ENCODE measurements at regions not wholly inside any gene's neighbourhood (a gene's known extent, or its start where the extent isn't known, plus 50 kb on each side); places are given as distances from the start of the nearest gene placed in this dataset.

DNA sequence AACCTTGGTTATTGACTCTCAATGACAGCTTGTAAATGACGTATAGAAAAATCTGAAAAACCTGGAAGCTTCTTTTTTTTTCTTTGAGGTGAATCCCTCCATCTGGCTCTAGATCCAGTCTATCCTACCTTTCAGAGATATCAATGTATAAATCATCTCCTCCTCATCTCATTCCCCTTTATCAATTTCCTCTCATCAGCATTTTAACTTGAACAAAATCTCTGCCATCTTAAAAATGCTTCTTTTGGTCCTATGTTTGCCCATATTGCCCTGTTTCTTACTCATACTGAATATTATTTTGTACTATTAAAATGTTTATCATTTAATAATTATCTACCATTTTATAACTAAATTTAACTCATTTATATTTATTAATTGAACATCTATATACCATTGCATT lies 306.7 kb upstream of the TSHZ2 start:
- no peak overlapping the region for H3K27ac Mint-ChIP-seq
- TF ChIP-seq, protein P1, sequence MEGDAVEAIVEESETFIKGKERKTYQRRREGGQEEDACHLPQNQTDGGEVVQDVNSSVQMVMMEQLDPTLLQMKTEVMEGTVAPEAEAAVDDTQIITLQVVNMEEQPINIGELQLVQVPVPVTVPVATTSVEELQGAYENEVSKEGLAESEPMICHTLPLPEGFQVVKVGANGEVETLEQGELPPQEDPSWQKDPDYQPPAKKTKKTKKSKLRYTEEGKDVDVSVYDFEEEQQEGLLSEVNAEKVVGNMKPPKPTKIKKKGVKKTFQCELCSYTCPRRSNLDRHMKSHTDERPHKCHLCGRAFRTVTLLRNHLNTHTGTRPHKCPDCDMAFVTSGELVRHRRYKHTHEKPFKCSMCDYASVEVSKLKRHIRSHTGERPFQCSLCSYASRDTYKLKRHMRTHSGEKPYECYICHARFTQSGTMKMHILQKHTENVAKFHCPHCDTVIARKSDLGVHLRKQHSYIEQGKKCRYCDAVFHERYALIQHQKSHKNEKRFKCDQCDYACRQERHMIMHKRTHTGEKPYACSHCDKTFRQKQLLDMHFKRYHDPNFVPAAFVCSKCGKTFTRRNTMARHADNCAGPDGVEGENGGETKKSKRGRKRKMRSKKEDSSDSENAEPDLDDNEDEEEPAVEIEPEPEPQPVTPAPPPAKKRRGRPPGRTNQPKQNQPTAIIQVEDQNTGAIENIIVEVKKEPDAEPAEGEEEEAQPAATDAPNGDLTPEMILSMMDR (IDR thresholded peaks at IDR 0.05) = no peak
- no peak overlapping the region for H3K4me3 Mint-ChIP-seq
- H3K36me3 Mint-ChIP-seq (ENCODE audit: low read depth) = no peaks in the 10 kb centered on the region
- H3K4me1 Mint-ChIP-seq (ENCODE audit: low read depth) = no peaks in the 10 kb centered on the region
- no peaks in the 10 kb centered on the region for H3K27me3 Mint-ChIP-seq (ENCODE audit: insufficient read depth)
- no peak for DNase-seq
- H3K9me3 Mint-ChIP-seq = peaks cover 32% of the 10 kb centered on the region

DNA sequence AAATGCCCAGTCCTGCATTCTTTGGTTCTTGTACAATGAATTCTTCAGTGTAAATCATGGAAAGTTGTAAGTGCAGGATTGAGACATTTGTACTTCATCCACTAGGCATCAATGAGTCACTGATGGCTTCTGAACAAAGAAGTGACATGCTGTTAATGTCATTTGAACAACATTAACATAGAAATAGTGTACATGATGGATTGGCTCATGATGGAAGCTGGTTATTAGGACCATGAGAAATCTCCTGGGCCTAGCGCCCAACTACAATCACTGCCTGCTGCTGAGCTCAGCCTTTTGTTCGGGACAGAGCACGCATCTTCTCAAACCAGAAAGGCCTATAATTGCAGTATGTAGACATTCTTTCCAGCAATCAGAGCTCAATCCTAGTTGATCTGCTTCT lies 316.8 kb upstream of the TSHZ2 start:
- Mint-ChIP-seq H3K9me3 (peaks cover 30% of the 10 kb centered on the region), H3K4me3 (no peak overlapping the region), H3K4me1 (ENCODE audit: low read depth) (no peaks in the 10 kb centered on the region), H3K36me3 (ENCODE audit: low read depth) (no peaks in the 10 kb centered on the region), H3K27me3 (ENCODE audit: insufficient read depth) (no peaks in the 10 kb centered on the region), H3K27ac (no peak overlapping the region)
- TF ChIP-seq, protein P1 (IDR thresholded peaks at IDR 0.05) = no peak
- DNase-seq = no peak

DNA sequence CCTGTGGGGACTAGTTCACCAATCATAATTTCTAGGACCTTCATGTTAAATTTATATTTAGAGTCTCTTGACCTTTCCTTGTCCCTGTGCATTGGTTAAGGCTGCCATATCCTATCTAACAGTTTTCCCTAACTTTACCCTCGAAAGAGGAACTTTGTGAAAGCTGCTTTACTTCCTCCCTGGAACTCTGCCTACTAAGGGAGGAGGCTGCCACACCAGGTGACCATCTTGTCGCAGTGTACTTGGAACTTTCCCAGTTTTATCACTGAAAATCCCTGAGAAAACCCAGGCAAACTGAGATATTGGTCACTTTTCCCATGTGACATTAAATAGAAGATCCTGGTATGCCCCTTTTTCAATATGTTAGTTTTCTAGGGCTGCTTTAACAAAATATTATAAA lies 317.6 kb upstream of the TSHZ2 start:
- TF ChIP-seq, protein P1 (IDR thresholded peaks at IDR 0.05) = no peak
- no peak for DNase-seq
- H3K4me3 Mint-ChIP-seq = no peak overlapping the region
- no peak overlapping the region for H3K27ac Mint-ChIP-seq
- no peaks in the 10 kb centered on the region for H3K27me3 Mint-ChIP-seq (ENCODE audit: insufficient read depth)
- H3K9me3 Mint-ChIP-seq = peaks cover 37% of the 10 kb centered on the region
- no peaks in the 10 kb centered on the region for H3K36me3 Mint-ChIP-seq (ENCODE audit: low read depth)
- no peaks in the 10 kb centered on the region for H3K4me1 Mint-ChIP-seq (ENCODE audit: low read depth)

DNA sequence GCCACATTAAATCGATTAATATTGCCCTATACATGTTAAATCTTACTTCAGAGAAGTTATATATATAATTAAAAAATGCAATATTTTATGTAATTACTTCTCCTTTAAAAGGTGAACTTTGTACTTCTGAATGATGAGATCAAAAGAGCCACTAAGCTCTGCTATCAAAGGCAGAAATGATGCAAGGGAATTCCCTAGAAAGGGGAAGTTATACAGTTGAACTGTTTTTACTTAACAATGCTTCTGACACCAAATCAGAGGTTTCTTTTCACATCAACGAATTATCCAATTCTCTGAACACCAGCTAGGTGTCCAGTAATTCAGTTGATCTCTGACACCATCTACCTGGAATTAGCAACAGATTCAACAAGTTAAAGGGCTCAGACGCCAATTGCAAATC lies 319.9 kb upstream of the TSHZ2 start:
- TF ChIP-seq, protein P1 (IDR thresholded peaks at IDR 0.05) = no peak
- Mint-ChIP-seq H3K36me3 (ENCODE audit: low read depth) (no peaks in the 10 kb centered on the region), H3K4me1 (ENCODE audit: low read depth) (no peaks in the 10 kb centered on the region), H3K4me3 (no peak overlapping the region), H3K9me3 (peaks cover 41% of the 10 kb centered on the region), H3K27me3 (ENCODE audit: insufficient read depth) (no peaks in the 10 kb centered on the region; the same call in 1 of the 2 replicates), H3K27ac (no peak overlapping the region)
- DNase-seq = no peak

DNA sequence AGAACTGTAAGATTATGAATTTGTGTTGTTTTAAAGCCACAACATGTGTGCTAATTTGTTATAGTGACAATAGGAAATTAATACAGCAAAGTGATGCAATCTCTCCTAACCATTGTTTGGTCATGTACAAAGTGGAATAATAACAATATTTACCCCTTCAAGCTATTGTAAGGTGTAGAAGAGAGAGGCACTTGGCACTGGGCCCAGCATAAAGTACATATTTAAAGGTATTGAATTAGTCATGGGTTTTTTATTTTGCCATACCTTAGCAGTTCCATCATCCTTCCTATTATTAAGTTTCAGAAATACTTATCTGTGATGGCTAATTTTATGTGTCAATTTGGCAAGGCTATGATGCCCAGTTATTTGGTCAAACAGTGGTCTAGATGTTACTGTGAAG lies 322.4 kb upstream of the TSHZ2 start:
- no peak overlapping the region for H3K27ac Mint-ChIP-seq
- H3K27me3 Mint-ChIP-seq (ENCODE audit: insufficient read depth) = no peaks in the 10 kb centered on the region; the same call in 1 of the 2 replicates
- no peaks in the 10 kb centered on the region for H3K4me1 Mint-ChIP-seq (ENCODE audit: low read depth)
- no peak for DNase-seq
- TF ChIP-seq, protein P1 (IDR thresholded peaks at IDR 0.05) = no peak
- no peaks in the 10 kb centered on the region for H3K36me3 Mint-ChIP-seq (ENCODE audit: low read depth)
- no peak overlapping the region for H3K4me3 Mint-ChIP-seq
- H3K9me3 Mint-ChIP-seq = peaks cover 53% of the 10 kb centered on the region

DNA sequence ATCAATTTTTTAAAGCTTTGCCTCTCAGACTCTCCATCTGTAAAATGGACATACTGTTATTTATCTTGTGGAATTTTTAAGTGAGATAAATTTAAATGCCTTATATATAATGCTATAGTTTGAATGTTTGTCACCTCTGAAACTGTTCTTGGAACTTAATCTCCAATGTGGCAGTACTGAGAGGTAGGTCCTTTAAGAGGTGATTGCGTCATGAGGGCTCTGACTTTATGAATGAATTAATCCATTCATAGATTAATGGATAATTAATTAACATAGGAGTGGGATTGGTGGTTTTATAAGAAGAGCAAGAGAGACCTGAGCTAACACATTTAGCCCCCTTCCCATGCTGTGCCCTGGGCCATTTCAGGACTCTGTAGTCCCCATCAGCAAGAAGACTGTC lies 326.3 kb upstream of the TSHZ2 start:
- Mint-ChIP-seq H3K4me1 (ENCODE audit: low read depth) (no peaks in the 10 kb centered on the region), H3K9me3 (peaks cover 62% of the 10 kb centered on the region), H3K27me3 (ENCODE audit: insufficient read depth) (no peaks in the 10 kb centered on the region; the same call in 1 of the 2 replicates), H3K27ac (no peak overlapping the region), H3K36me3 (ENCODE audit: low read depth) (no peaks in the 10 kb centered on the region), H3K4me3 (no peak overlapping the region)
- DNase-seq = no peak
- TF ChIP-seq, protein P1 (IDR thresholded peaks at IDR 0.05) = no peak
